GM12878 (cell line): ENCODE measurements at regions not wholly inside any gene's neighbourhood (a gene's known extent, or its start where the extent isn't known, plus 50 kb on each side); places are given as distances from the start of the nearest gene placed in this dataset.

Source experiments
- ATAC-seq: fragments of 200-7000 bp; cut with Tn5 transposase; 3 replicates; pipeline ENCODE4 v1.9.1; 2020; ENCODE audit warnings: mild to moderate bottlenecking, moderate library complexity
- BruUV-seq: library from RNA; stranded (reverse); fragments of 400-500 nt; replicated peaks from 2 replicates; lab custom pipeline; 2021; lab: Mats Ljungman, UMichigan
- CTCF ChIA-PET: fragments of 300-600 bp; sonication (Branson Sonifier 250); formaldehyde crosslinking; extraction: SDS; loops from one replicate; lab custom pipeline; 2021; ENCODE audit warnings: inconsistent platforms; lab: Yijun Ruan, JAX
- POLR2A ChIA-PET: fragments of 350-600 bp; formaldehyde crosslinking; extraction: SDS; loops from one replicate; lab custom pipeline; 2021; ENCODE audit warnings: inconsistent platforms; lab: Charles Lee
- RAD21 ChIA-PET: fragments of 300-600 bp; sonication (Branson Sonifier 250); formaldehyde crosslinking; loops from one replicate; lab custom pipeline; 2023; ENCODE audit warnings: antibody characterized with exemption; ENCODE audit not compliant: unreplicated experiment; lab: Charles Lee
- SMC1A ChIA-PET: fragments of 300-600 bp; sonication (Branson Sonifier 250); formaldehyde crosslinking; loops from one replicate; lab custom pipeline; 2023; ENCODE audit not compliant: unreplicated experiment, uncharacterized antibody; lab: Charles Lee
- DNase-seq: peaks from one replicate; pipeline ENCODE4 v3.0.0-alpha.2; 2011; ENCODE audit warnings: low read depth, low spot score
- FAIRE-seq: peaks from 3 replicates; lab custom pipeline; 2011; peaks lifted over from hg19 to GRCh38; lab: Jason Lieb, UNC
- H2AFZ ChIP-seq: 2 replicates; pipeline ENCODE4 v1.6.0; 2011; ENCODE audit warnings: low read depth, low read length, control low read depth; ENCODE audit not compliant: control insufficient read depth
- H3K27ac ChIP-seq: 2 replicates; pipeline ENCODE4 v1.5.1; 2011; ENCODE audit warnings: control low read depth; ENCODE audit not compliant: control insufficient read depth, insufficient read depth
- H3K27me3 ChIP-seq, 2 experiments: replicated peaks in 1 of 2; 2 replicates each; pipeline versions ENCODE4 v1.6.0 to v1.6.1; 2011; ENCODE audit warnings: low read length in 1 of 2; ENCODE audit not compliant: control insufficient read depth in 2 of 2, insufficient read depth in 2 of 2
- H3K36me3 ChIP-seq, 2 experiments: 2 replicates each; pipeline ENCODE4 v1.5.1; 2011; ENCODE audit warnings: low read length in 1 of 2; ENCODE audit not compliant: control insufficient read depth in 2 of 2, insufficient read depth in 2 of 2
- H3K4me1 ChIP-seq: 2 replicates; pipeline ENCODE4 v1.6.1; 2011; ENCODE audit warnings: mild to moderate bottlenecking, low read length, moderate library complexity, mixed read lengths; ENCODE audit not compliant: control insufficient read depth, insufficient read depth
- H3K4me2 ChIP-seq: 2 replicates; pipeline ENCODE4 v1.6.0; 2011; ENCODE audit warnings: control low read depth; ENCODE audit not compliant: control insufficient read depth, insufficient read depth
- H3K4me3 ChIP-seq: fragments of 200-600 bp; sonication (generic); 2 replicates; pipeline ENCODE4 v1.5.1; 2016
- H3K79me2 ChIP-seq: 2 replicates; pipeline ENCODE4 v1.6.0; 2011; ENCODE audit warnings: low read length; ENCODE audit not compliant: control insufficient read depth, insufficient read depth
- H3K9ac ChIP-seq: 2 replicates; pipeline ENCODE4 v1.8.0; 2011; ENCODE audit warnings: low read length, control low read depth, mixed read lengths; ENCODE audit not compliant: control insufficient read depth, insufficient read depth
- H3K9me3 ChIP-seq: replicated peaks from 3 replicates; pipeline ENCODE4 v1.5.1; 2011; ENCODE audit warnings: mild to moderate bottlenecking, low read length; ENCODE audit not compliant: control insufficient read depth, insufficient read depth
- H4K20me1 ChIP-seq: 2 replicates; pipeline ENCODE4 v1.6.0; 2011; ENCODE audit not compliant: control insufficient read depth, insufficient read depth
- BHLHE40 ChIP-seq, 2 experiments: fragments of 450-650 bp in 1 of 2; IDR thresholded peaks; 2 replicates each; pipeline ENCODE4 v1.6.1; 2011 to 2017; ENCODE audit warnings: low read depth in 2 of 2, borderline replicate concordance in 1 of 2, improper control_type of control experiment in 1 of 2, low read length in 1 of 2, mild to moderate bottlenecking in 1 of 2
- BRCA1 ChIP-seq: IDR thresholded peaks from 2 replicates; pipeline ENCODE4 v1.6.1; 2011; ENCODE audit warnings: low read depth, low read length, improper control_type of control experiment
- LARP7 ChIP-seq: fragments of 450-650 bp; IDR thresholded peaks from 2 replicates; pipeline ENCODE4 v1.6.1; 2017; ENCODE audit warnings: mild to moderate bottlenecking
- NFXL1 ChIP-seq: fragments of 450-650 bp; IDR thresholded peaks from 2 replicates; pipeline ENCODE4 v1.6.1; 2017; ENCODE audit warnings: antibody characterized with exemption, mild to moderate bottlenecking, borderline replicate concordance
- PAX8 ChIP-seq: fragments of 450-650 bp; IDR thresholded peaks from 2 replicates; pipeline ENCODE4 v1.6.1; 2017; ENCODE audit warnings: mild to moderate bottlenecking, moderate library complexity
- RAD21 ChIP-seq: IDR thresholded peaks from 2 replicates; pipeline ENCODE4 v1.6.1; 2011; ENCODE audit warnings: mild to moderate bottlenecking, low read depth, low read length, moderate library complexity; ENCODE audit not compliant: insufficient read depth
- TARDBP ChIP-seq: IDR thresholded peaks from 2 replicates; pipeline ENCODE4 v1.6.1; 2016; ENCODE audit warnings: borderline replicate concordance
- ZNF207 ChIP-seq: fragments of 450-650 bp; IDR thresholded peaks from 2 replicates; pipeline ENCODE4 v1.6.1; 2014; ENCODE audit warnings: antibody characterized with exemption, mild to moderate bottlenecking, borderline replicate concordance
- ZNF217 ChIP-seq: fragments of 450-650 bp; IDR thresholded peaks from 2 replicates; pipeline ENCODE4 v1.6.1; 2017; ENCODE audit warnings: antibody characterized with exemption, mild to moderate bottlenecking
- ZNF384 ChIP-seq: IDR thresholded peaks from 2 replicates; pipeline ENCODE4 v1.6.1; 2012; ENCODE audit warnings: low read depth, mild to moderate bottlenecking, low read length, improper control_type of control experiment, borderline replicate concordance
- WGBS: methylation state at CpG from one replicate; pipeline ENCODE4 v1.1.6; 2016; ENCODE audit warnings: low lambda C conversion rate; ENCODE audit not compliant: insufficient replicate concordance, insufficient coverage; ENCODE audit errors: missing lambda C conversion rate; 5-methylcytosine and 5-hydroxymethylcytosine counted together
- in situ Hi-C: fragments of 300-500 bp; cut with MboI; formaldehyde crosslinking; loops from 9 replicates; pipeline ENCODE4 v1.14.3; 2018; ENCODE audit warnings: mixed read lengths
- intact Hi-C: fragments of 100-400 bp; cut with micrococcal nuclease; formaldehyde crosslinking; loops from one replicate; pipeline ENCODE4 v1.14.2; 2022; ENCODE audit not compliant: unreplicated experiment
- TF ChIP-seq, protein P1 (sequence below): fragments of 450-650 bp; IDR thresholded peaks from 2 replicates; pipeline ENCODE4 v1.6.1; 2017; ENCODE audit warnings: mild to moderate bottlenecking, low read depth, inconsistent platforms; ENCODE audit not compliant: poor library complexity, severe bottlenecking
- TF ChIP-seq, protein P2 (sequence below): fragments of 450-650 bp; IDR thresholded peaks from 2 replicates; pipeline ENCODE4 v1.6.1; 2016; ENCODE audit warnings: mild to moderate bottlenecking, moderate library complexity, borderline replicate concordance
- TF ChIP-seq, protein P3 (sequence below): fragments of 450-650 bp; IDR thresholded peaks from 2 replicates; pipeline ENCODE4 v1.6.1; 2017; ENCODE audit warnings: borderline replicate concordance
- TF ChIP-seq, protein P4 (sequence below): fragments of 450-650 bp; IDR thresholded peaks from 2 replicates; pipeline ENCODE4 v1.6.1; 2017; ENCODE audit warnings: mild to moderate bottlenecking, moderate library complexity

DNA sequence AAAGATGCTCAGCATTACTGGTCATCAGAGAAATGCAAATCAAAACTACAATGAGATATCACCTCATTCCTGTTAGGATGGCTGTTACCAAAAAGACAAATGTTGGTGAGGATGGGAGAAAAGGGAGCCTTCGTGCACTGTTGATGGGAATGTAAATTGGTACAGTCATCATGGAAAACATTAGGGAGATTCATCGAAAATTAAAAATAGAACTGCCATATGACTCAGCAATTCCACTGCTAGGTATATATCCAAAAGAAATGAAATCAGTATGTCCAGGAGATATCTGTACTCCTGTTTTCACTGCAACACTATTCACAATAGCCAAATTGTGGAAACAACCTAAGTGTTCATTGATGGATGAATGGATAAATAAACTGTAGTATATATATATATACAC lies 228.1 kb downstream of the ACTR3B start:
- whole genome bisulfite sequencing: 3% methylated on average over 2 of the region's 2 CpGs
- Histone ChIP-seq H2AFZ (no peak overlapping the region), H3K4me3 (no peak overlapping the region), H4K20me1 (no peaks in the 10 kb centered on the region), H3K4me2 (no peak overlapping the region), H3K4me1 (no peaks in the 10 kb centered on the region), H3K9ac (no peak overlapping the region), H3K36me3 (no peaks in the 10 kb centered on the region), H3K27ac (no peak overlapping the region), H3K27me3 (no peaks in the 10 kb centered on the region), H3K79me2 (no peaks in the 10 kb centered on the region), H3K9me3 (no peaks in the 10 kb centered on the region; the same call in 2 of the 3 replicates)
- ChIA-PET POLR2A (no interaction called here), SMC1A (no interaction called here), CTCF (no interaction called here), RAD21 (no interaction called here)
- in situ Hi-C loops: no loop called here
- BruUV-seq: no TSS peak
- intact Hi-C loops: no loop called here
- DNase-seq: no peak
- ATAC-seq: no peak
- no peak for FAIRE-seq
- TF ChIP-seq PAX8 (no peak), TARDBP (no peak), BHLHE40 (IDR thresholded peaks at IDR 0.05; ENCODE audit: borderline replicate concordance in 1 of 2, low read depth in 2 of 2, low read length in 1 of 2) (no peak), LARP7 (no peak), NFXL1 (no peak), ZNF207 (no peak), RAD21 (no peak), ZNF217 (no peak), BRCA1 (no peak), ZNF384 (no peak)
- TF ChIP-seq, protein P1, sequence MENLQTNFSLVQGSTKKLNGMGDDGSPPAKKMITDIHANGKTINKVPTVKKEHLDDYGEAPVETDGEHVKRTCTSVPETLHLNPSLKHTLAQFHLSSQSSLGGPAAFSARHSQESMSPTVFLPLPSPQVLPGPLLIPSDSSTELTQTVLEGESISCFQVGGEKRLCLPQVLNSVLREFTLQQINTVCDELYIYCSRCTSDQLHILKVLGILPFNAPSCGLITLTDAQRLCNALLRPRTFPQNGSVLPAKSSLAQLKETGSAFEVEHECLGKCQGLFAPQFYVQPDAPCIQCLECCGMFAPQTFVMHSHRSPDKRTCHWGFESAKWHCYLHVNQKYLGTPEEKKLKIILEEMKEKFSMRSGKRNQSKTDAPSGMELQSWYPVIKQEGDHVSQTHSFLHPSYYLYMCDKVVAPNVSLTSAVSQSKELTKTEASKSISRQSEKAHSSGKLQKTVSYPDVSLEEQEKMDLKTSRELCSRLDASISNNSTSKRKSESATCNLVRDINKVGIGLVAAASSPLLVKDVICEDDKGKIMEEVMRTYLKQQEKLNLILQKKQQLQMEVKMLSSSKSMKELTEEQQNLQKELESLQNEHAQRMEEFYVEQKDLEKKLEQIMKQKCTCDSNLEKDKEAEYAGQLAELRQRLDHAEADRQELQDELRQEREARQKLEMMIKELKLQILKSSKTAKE: no peak
- TF ChIP-seq, protein P2, sequence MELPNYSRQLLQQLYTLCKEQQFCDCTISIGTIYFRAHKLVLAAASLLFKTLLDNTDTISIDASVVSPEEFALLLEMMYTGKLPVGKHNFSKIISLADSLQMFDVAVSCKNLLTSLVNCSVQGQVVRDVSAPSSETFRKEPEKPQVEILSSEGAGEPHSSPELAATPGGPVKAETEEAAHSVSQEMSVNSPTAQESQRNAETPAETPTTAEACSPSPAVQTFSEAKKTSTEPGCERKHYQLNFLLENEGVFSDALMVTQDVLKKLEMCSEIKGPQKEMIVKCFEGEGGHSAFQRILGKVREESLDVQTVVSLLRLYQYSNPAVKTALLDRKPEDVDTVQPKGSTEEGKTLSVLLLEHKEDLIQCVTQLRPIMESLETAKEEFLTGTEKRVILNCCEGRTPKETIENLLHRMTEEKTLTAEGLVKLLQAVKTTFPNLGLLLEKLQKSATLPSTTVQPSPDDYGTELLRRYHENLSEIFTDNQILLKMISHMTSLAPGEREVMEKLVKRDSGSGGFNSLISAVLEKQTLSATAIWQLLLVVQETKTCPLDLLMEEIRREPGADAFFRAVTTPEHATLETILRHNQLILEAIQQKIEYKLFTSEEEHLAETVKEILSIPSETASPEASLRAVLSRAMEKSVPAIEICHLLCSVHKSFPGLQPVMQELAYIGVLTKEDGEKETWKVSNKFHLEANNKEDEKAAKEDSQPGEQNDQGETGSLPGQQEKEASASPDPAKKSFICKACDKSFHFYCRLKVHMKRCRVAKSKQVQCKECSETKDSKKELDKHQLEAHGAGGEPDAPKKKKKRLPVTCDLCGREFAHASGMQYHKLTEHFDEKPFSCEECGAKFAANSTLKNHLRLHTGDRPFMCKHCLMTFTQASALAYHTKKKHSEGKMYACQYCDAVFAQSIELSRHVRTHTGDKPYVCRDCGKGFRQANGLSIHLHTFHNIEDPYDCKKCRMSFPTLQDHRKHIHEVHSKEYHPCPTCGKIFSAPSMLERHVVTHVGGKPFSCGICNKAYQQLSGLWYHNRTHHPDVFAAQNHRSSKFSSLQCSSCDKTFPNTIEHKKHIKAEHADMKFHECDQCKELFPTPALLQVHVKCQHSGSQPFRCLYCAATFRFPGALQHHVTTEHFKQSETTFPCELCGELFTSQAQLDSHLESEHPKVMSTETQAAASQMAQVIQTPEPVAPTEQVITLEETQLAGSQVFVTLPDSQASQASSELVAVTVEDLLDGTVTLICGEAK: no peak
- TF ChIP-seq, protein P3, sequence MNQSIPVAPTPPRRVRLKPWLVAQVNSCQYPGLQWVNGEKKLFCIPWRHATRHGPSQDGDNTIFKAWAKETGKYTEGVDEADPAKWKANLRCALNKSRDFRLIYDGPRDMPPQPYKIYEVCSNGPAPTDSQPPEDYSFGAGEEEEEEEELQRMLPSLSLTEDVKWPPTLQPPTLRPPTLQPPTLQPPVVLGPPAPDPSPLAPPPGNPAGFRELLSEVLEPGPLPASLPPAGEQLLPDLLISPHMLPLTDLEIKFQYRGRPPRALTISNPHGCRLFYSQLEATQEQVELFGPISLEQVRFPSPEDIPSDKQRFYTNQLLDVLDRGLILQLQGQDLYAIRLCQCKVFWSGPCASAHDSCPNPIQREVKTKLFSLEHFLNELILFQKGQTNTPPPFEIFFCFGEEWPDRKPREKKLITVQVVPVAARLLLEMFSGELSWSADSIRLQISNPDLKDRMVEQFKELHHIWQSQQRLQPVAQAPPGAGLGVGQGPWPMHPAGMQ: no peak
- TF ChIP-seq, protein P4, sequence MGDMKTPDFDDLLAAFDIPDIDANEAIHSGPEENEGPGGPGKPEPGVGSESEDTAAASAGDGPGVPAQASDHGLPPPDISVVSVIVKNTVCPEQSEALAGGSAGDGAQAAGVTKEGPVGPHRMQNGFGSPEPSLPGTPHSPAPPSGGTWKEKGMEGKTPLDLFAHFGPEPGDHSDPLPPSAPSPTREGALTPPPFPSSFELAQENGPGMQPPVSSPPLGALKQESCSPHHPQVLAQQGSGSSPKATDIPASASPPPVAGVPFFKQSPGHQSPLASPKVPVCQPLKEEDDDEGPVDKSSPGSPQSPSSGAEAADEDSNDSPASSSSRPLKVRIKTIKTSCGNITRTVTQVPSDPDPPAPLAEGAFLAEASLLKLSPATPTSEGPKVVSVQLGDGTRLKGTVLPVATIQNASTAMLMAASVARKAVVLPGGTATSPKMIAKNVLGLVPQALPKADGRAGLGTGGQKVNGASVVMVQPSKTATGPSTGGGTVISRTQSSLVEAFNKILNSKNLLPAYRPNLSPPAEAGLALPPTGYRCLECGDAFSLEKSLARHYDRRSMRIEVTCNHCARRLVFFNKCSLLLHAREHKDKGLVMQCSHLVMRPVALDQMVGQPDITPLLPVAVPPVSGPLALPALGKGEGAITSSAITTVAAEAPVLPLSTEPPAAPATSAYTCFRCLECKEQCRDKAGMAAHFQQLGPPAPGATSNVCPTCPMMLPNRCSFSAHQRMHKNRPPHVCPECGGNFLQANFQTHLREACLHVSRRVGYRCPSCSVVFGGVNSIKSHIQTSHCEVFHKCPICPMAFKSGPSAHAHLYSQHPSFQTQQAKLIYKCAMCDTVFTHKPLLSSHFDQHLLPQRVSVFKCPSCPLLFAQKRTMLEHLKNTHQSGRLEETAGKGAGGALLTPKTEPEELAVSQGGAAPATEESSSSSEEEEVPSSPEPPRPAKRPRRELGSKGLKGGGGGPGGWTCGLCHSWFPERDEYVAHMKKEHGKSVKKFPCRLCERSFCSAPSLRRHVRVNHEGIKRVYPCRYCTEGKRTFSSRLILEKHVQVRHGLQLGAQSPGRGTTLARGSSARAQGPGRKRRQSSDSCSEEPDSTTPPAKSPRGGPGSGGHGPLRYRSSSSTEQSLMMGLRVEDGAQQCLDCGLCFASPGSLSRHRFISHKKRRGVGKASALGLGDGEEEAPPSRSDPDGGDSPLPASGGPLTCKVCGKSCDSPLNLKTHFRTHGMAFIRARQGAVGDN: no peak
